ENCODE measurements at regions not wholly inside any gene's neighbourhood (a gene's known extent, or its start where the extent isn't known, plus 50 kb on each side); places are given as distances from the start of the nearest gene placed in this dataset.

DNA sequence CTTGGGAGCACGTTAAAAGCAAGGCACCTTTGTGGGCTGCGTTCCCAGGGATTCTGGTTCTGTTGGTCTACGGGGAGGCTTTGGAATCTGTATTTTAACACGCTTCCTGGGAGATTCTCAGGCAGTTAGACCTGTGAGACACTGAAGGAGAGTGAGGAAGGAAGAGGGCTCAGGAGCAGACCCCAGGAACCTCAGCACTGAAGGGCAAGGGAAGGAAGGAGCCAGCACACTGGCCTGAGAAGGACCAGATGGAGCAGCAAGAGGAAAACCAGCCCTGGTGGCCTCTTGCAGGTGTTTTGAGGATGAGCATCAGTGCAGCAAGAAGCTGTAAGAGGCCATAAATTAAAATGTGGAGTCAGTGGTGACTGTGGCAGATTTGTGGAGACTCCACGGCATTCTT, 146.7 kb downstream of the RPLP1 start:
- no peak for TF ChIP-seq POLR2A (IDR thresholded peaks at IDR 0.05; ENCODE audit: low read depth)
- TF ChIP-seq CTCF (IDR thresholded peaks at IDR 0.05): no peak

Data from esophagus muscularis mucosa (tissue), 3 donors.